ENCODE measurements at regions not wholly inside any gene's neighbourhood (a gene's known extent, or its start where the extent isn't known, plus 50 kb on each side); places are given as distances from the start of the nearest gene placed in this dataset.
"Not testable (repeated sequence)": the region's sequence is repeated elsewhere in the genome, so short reads cannot be mapped to it uniquely, and the experiment has no call there.

DNA sequence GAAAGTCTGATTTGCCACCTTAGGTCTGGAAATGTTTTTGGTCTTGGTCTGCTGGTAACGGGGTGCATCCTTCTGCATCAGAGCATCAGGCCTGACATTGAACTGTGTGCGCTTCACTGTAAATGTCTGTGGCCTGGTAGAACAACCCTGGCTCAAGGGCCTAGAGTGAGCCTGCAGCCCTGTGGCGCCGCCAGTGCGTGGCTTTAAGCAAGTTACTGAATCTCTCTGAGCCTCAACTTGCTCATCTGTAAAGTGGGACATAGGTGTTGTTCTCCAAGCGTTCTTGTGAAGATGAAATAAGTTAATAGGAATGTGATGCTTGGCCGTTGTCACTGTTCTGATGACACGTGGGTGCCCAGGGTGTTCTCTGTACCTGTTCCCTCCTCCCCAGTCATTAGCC, 127.6 kb upstream of the CIBAR2 start:
- no peak overlapping the region for H3K4me3 ChIP-seq (ENCODE audit: control insufficient read depth, low read depth, low read length)
- no peak for DNase-seq (ENCODE audit: low read depth)
- TF ChIP-seq, protein P1, sequence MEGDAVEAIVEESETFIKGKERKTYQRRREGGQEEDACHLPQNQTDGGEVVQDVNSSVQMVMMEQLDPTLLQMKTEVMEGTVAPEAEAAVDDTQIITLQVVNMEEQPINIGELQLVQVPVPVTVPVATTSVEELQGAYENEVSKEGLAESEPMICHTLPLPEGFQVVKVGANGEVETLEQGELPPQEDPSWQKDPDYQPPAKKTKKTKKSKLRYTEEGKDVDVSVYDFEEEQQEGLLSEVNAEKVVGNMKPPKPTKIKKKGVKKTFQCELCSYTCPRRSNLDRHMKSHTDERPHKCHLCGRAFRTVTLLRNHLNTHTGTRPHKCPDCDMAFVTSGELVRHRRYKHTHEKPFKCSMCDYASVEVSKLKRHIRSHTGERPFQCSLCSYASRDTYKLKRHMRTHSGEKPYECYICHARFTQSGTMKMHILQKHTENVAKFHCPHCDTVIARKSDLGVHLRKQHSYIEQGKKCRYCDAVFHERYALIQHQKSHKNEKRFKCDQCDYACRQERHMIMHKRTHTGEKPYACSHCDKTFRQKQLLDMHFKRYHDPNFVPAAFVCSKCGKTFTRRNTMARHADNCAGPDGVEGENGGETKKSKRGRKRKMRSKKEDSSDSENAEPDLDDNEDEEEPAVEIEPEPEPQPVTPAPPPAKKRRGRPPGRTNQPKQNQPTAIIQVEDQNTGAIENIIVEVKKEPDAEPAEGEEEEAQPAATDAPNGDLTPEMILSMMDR (IDR thresholded peaks at IDR 0.05; ENCODE audit: control insufficient read depth, insufficient read depth, low read depth, low read length, missing control alignments): no peak

DNA sequence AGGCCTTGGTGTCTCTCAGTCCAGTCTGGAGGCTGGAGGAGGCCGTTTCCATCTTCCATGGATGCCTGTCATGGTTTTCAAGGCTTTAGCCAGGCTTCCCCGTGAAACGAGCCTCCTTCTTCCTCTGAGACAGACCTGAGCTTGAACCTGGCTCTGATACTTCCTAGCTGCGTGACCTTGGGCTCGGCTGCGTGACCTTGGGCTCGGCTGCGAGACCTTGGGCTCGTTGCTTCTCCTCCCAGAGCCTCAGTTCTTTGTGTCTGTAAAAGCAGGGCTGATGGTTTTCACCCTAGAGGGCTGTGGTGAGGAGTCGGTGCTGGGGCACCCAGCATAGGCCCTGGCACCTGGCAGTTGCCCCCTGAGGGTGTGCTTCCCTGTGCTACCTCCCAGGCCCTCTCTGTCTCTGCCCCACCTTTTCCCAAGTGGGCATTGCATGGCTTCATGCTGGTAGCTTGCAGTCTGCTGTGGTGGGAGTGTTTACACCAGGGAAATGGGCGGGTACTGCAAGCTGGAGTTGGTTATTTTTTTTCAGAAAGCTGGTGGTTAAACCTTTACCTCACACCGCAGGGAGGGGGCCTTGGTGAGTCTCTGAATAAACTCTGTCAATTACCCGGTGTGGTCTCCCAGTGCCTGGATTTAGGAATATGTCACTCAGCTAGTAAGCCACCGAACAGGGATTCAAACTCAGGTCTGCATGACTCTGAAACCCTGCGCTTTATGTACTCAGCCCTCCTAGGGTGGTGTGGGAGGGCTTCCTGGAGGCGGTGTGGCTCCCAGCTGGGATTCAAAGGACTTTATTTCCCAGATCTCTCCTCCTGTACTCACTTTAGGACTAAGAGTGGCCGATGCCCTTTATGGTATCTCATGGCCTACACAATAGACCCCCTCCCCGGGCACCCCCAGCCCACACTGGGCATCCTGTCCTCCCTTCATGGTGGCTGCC, 129.0 kb upstream of the CIBAR2 start:
- no peak overlapping the region for H3K4me3 ChIP-seq (ENCODE audit: control insufficient read depth, low read depth, low read length)
- TF ChIP-seq, protein P1 (IDR thresholded peaks at IDR 0.05; ENCODE audit: control insufficient read depth, insufficient read depth, low read depth, low read length, missing control alignments): no peak
- no peak for DNase-seq (ENCODE audit: low read depth)

DNA sequence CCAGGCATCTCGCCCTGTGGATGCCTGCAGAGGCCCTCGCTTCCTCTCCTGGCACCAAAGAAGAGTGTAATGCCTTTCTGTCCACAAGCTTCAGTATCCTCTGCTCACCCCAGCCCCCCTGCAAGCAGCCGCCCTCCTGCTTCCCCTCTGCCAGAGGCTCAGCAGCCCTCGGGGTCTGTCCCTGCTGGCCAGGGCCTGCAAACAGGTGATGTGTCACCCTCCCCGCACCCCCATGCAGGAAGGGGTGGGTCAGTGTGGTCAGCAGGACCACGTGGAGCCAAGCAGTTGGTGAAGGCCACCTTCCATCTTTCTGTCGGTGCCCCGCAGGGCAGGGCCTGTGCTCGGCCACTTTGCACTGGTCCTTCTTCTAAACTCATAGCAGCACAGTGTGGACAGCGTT, 129.9 kb upstream of the CIBAR2 start:
- no peak for DNase-seq (ENCODE audit: low read depth)
- H3K4me3 ChIP-seq (ENCODE audit: control insufficient read depth, low read depth, low read length): no peak overlapping the region
- TF ChIP-seq, protein P1 (IDR thresholded peaks at IDR 0.05; ENCODE audit: control insufficient read depth, insufficient read depth, low read depth, low read length, missing control alignments): no peak

DNA sequence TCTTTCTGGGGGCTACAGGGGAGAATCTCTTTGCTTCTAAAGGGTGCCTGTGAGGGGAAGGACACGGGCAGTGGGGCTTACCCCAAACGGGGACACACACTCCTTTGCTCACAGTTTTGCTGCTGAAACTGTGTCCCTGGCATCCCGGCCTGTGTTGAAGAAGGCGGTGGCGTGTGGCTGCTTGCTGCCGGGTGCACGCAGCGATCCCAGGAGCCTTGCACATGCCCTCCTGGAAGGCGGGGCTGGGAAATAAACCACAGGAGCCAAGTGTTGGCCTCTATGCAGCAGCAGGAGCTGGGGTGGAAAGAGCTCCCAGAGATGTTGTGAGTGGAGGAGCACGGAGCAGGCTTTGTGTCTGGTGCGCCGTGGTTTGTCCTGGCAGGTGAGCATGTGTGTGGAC, 131.0 kb upstream of the CIBAR2 start:
- H3K4me3 ChIP-seq (ENCODE audit: control insufficient read depth, low read depth, low read length): no peak overlapping the region
- no peak for DNase-seq (ENCODE audit: low read depth)
- TF ChIP-seq, protein P1 (IDR thresholded peaks at IDR 0.05; ENCODE audit: control insufficient read depth, insufficient read depth, low read depth, low read length, missing control alignments): no peak

DNA sequence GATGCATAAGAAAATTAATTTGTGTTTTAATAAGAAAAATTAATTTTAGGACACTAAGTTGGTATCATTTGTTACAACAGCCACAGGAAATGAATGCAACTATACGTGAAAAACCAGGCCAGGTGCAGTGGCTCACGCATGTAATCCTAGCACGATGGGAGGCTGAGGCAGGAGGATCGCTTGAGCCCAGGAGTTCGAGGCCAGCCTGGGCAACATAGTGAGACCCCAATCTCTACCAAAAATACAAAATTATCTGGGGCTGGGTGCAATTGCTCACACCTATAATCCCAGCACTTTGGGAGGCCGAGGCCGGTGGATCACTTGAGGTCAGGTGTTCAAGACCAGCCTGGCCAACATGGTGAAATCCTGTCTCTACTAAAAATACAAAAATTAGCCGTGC, 132.2 kb upstream of the CIBAR2 start:
- H3K4me3 ChIP-seq (ENCODE audit: control insufficient read depth, low read depth, low read length); DNase-seq (ENCODE audit: low read depth): not testable (repeated sequence)

DNA sequence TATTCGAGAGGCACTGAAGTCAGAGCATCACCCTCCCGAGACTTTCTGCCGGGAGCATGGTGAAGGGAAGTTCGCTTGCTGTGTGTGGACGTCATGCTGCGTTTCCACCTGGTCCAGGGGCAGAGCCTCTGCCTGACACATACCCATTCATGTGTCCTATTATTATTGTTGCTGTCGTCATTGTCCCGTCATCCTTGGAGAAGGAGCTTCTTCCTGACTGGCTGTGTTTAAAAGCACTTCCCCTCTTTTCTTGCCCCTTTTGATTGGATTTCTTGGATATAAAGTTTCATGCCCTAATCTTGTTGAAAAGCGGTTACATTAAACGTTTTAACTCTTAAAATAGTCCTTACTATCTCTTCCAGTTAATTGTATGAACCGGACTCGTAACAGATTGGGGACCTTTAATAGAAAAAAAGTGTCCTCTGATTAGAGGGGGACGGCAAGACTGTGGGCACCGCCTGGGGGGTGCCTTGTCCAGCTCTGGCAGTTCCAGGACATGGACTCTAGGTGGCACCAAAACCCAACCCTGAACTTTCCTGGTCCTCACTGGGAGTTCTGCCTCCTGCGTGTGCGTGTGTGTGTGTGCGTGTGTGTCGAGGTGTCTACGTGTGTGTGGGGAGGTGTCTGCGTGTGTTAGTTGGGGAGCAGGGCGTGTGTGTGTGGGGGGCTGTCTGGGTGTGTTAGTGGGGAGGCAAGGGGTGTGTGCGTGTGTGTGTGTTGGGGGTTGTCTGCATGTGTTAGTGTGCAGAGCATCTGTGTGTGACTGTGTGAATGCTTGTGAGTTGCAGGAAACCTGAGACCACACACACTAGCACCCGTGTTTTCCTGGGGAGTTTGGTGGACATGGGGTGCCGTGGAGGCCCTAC, 133.3 kb upstream of the CIBAR2 start:
- TF ChIP-seq, protein P1 (IDR thresholded peaks at IDR 0.05; ENCODE audit: control insufficient read depth, insufficient read depth, low read depth, low read length, missing control alignments): peak; percentile 89
- DNase-seq (ENCODE audit: low read depth): peak; percentile 52
- no peak overlapping the region for H3K4me3 ChIP-seq (ENCODE audit: control insufficient read depth, low read depth, low read length)

DNA sequence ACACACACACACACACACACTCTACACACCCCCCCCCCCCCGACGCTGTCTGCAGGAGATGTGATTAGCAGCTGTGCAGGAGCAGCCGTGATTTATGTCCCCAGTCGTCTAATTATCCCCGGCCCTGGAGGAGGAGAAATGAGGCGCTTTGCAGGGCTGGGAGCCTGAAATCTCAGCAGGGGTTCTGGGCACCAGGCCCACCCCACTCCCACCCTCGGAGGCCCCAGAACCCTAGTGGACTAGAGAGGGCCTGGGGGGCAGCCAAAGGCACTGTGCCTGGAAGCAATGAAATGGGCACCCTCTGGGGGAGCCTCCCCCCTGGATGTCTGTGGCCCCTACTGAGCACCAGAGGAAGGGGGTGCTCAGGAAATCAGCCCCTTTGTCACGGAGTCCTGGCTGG, 134.2 kb upstream of the CIBAR2 start:
- no peak overlapping the region for H3K4me3 ChIP-seq (ENCODE audit: control insufficient read depth, low read depth, low read length)
- DNase-seq (ENCODE audit: low read depth): no peak
- TF ChIP-seq, protein P1 (IDR thresholded peaks at IDR 0.05; ENCODE audit: control insufficient read depth, insufficient read depth, low read depth, low read length, missing control alignments): no peak
